Chondrocyte (in vitro differentiated cells): ENCODE measurements at regions not wholly inside any gene's neighbourhood (a gene's known extent, or its start where the extent isn't known, plus 50 kb on each side); places are given as distances from the start of the nearest gene placed in this dataset.
A peak's percentile ranks its signal among the peaks of the same experiment; 100 is the strongest.

Experiments
- DNase-seq: peaks from one replicate; pipeline ENCODE4 v3.0.0; 2021; ENCODE audit warnings: mixed read lengths, low spot score
- H3K27ac Mint-ChIP-seq: one replicate; pipeline ENCODE4 v1.8.0; 2021; ENCODE audit warnings: mild to moderate bottlenecking, moderate library complexity, mixed read lengths; ENCODE audit not compliant: unreplicated experiment
- H3K27me3 Mint-ChIP-seq: 2 replicates; pipeline ENCODE4 v1.8.0; 2021; ENCODE audit warnings: low read depth, mixed read lengths
- H3K36me3 Mint-ChIP-seq: 2 replicates; pipeline ENCODE4 v1.8.0; 2021; ENCODE audit warnings: low read depth, mixed read lengths
- H3K4me1 Mint-ChIP-seq: 2 replicates; pipeline ENCODE4 v1.8.0; 2021; ENCODE audit warnings: low read depth, mild to moderate bottlenecking, mixed read lengths
- H3K4me3 Mint-ChIP-seq: one replicate; pipeline ENCODE4 v1.8.0; 2021; ENCODE audit warnings: mild to moderate bottlenecking, moderate library complexity, mixed read lengths; ENCODE audit not compliant: unreplicated experiment
- H3K9me3 Mint-ChIP-seq: 2 replicates; pipeline ENCODE4 v1.8.0; 2021; ENCODE audit warnings: low read depth, mixed read lengths
- TF ChIP-seq, protein P1 (sequence below): fragments of 200-600 bp; sonication (generic); IDR thresholded peaks from 2 replicates; pipeline ENCODE4 v1.5.0; 2021; ENCODE audit warnings: antibody characterized with exemption, mild to moderate bottlenecking, moderate library complexity

DNA sequence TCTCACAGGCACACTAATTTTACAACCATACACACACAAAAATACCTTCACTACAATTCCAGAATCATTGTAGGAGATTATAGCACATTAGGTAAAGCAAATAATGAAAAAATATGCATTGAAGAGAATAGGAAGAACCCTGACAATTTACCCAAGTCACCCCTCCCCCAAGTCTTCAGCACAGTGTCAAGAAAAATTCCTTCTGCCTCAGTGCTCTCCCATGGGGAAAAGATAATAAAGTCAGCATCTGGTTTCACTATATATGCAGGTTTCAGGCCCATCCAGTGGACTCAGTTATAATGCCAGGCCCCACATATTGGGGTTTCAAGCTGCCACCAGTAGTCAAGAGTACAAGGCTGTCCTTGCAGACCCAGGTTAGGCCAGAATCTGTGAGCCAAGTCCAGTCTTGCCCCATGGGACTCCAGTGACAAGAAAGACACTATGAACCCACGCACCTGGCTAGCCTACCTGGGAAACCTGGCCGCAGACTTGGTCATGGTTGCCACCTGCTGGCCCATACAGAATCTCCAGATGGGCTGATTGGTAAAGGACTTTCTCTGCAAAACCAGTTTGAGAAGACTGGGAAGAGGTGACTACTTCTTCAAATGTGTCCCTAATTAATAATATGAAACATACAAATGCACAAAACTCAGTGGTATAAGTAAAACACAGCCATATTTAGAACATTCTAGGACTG is 398.6 kb upstream of the FLRT2 start:
- H3K4me3 Mint-ChIP-seq = no peak overlapping the region
- peaks cover 14% of the 10 kb centered on the region for H3K9me3 Mint-ChIP-seq
- no peak for DNase-seq
- TF ChIP-seq, protein P1, sequence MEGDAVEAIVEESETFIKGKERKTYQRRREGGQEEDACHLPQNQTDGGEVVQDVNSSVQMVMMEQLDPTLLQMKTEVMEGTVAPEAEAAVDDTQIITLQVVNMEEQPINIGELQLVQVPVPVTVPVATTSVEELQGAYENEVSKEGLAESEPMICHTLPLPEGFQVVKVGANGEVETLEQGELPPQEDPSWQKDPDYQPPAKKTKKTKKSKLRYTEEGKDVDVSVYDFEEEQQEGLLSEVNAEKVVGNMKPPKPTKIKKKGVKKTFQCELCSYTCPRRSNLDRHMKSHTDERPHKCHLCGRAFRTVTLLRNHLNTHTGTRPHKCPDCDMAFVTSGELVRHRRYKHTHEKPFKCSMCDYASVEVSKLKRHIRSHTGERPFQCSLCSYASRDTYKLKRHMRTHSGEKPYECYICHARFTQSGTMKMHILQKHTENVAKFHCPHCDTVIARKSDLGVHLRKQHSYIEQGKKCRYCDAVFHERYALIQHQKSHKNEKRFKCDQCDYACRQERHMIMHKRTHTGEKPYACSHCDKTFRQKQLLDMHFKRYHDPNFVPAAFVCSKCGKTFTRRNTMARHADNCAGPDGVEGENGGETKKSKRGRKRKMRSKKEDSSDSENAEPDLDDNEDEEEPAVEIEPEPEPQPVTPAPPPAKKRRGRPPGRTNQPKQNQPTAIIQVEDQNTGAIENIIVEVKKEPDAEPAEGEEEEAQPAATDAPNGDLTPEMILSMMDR = peak; percentile 49
- H3K27me3 Mint-ChIP-seq = no peaks in the 10 kb centered on the region
- H3K36me3 Mint-ChIP-seq = peaks cover 1% of the 10 kb centered on the region
- H3K4me1 Mint-ChIP-seq = peaks cover 4% of the 10 kb centered on the region
- H3K27ac Mint-ChIP-seq = no peak overlapping the region

DNA sequence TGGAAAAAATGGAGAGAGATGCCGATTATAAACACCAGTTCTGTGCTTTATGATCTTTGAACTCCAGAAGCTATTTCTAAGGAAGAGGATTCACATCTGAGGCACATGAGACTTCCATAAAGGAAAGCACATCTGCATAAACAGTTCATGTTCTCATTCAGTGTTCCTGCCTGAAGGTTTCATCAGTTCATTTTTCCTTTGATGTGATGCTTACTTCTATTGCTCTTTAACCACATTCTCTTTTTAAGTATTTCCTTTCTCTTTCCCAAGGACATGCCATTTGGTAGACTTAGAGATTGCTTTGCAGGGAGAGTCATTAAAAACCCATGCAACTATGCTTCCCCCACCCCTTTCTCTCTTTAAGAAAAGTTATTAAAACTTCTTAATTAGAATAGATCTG is 387.0 kb upstream of the FLRT2 start:
- Mint-ChIP-seq H3K9me3 (peaks cover 7% of the 10 kb centered on the region), H3K36me3 (peaks cover 3% of the 10 kb centered on the region)

DNA sequence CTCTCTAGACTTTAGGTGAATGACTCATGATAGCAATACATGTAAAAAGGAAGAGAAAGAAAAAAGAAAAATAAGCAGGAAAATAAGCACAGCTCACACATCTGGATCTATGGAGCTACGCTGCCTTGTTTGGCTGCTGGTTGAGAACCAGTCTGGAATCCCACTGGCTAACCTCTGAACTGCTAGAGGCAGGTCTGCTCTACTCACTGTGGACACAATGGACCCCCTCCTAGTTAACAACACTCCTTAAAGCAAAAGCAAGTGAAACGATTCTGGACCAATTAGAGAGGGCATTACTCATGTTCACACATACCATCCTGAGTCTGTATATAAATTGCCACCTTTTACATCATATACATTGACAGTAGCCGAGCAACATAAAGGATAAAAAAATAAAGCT is 383.2 kb upstream of the FLRT2 start:
- peaks cover 3% of the 10 kb centered on the region for H3K36me3 Mint-ChIP-seq
- H3K4me3 Mint-ChIP-seq = no peak overlapping the region
- H3K9me3 Mint-ChIP-seq = peaks cover 7% of the 10 kb centered on the region
- peaks cover 6% of the 10 kb centered on the region for H3K4me1 Mint-ChIP-seq
- no peak for DNase-seq
- TF ChIP-seq, protein P1 = no peak
- no peak overlapping the region for H3K27ac Mint-ChIP-seq
- H3K27me3 Mint-ChIP-seq = no peaks in the 10 kb centered on the region

More for the DNA sequence above, 387.0 kb upstream of the FLRT2 start:
- peak overlapping the region; percentile 27 for H3K27ac Mint-ChIP-seq
- peaks cover 6% of the 10 kb centered on the region for H3K4me1 Mint-ChIP-seq
- TF ChIP-seq, protein P1 = no peak
- no peaks in the 10 kb centered on the region for H3K27me3 Mint-ChIP-seq
- no peak overlapping the region for H3K4me3 Mint-ChIP-seq
- no peak for DNase-seq

DNA sequence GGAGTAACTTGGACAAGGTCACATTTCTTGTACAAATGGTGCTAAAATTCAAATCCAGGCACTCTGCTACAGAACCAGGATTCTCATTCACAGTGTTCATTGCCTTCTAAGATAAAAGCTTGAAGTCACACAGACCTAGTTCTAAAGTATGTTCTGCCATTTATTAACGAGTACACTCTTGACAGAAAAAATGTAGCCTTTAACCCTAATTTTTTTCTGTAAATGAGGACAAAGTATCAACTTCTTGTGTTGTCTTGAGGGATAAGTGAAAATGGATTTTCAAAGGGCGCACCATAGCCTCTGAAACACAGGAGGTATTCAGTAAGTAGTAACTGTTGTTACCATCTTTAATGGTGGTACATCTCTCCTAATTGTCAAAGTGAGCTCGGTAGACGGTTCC is 379.8 kb upstream of the FLRT2 start:
- Mint-ChIP-seq H3K27ac (no peak overlapping the region), H3K27me3 (no peaks in the 10 kb centered on the region), H3K9me3 (peaks cover 7% of the 10 kb centered on the region), H3K36me3 (peaks cover 4% of the 10 kb centered on the region), H3K4me3 (no peak overlapping the region), H3K4me1 (no peaks in the 10 kb centered on the region)
- DNase-seq = no peak
- TF ChIP-seq, protein P1 = no peak

DNA sequence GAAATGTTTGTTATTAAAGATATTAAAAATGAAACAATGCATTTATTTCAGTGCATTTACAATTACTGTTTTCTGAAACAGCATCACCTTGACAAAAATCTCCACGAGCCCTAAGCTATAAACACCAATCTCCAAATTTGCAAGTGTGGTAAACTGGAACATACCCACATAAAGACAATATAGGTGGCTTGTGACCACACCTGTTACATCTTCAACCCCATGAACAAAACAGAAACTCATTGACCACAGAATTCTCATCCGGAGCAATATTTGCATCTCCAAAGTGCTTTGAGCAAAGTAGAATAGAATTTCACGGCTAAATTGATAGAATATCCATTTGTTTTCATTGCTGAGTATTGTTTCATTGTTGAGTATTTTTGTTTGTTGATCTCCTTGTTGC is 375.2 kb upstream of the FLRT2 start:
- H3K4me3 Mint-ChIP-seq = no peak overlapping the region
- no peaks in the 10 kb centered on the region for H3K9me3 Mint-ChIP-seq

More for the DNA sequence above, 375.2 kb upstream of the FLRT2 start:
- DNase-seq = no peak
- H3K27me3 Mint-ChIP-seq = no peaks in the 10 kb centered on the region
- H3K27ac Mint-ChIP-seq = no peak overlapping the region
- TF ChIP-seq, protein P1 = no peak
- H3K4me1 Mint-ChIP-seq = no peaks in the 10 kb centered on the region
- peaks cover 1% of the 10 kb centered on the region for H3K36me3 Mint-ChIP-seq
